ENCODE measurements at regions not wholly inside any gene's neighbourhood (a gene's known extent, or its start where the extent isn't known, plus 50 kb on each side); places are given as distances from the start of the nearest gene placed in this dataset.

- FAIRE-seq (no peak), DNase-seq (ENCODE audit: low spot score) (no peak)
These were observed 158.6 kb upstream of the CDH5 start for GRCh38 chr16:66207883-66208265.

GRCh38 chr16:66207139-66207882 is 159.2 kb upstream of the CDH5 start:
- no peak for DNase-seq (ENCODE audit: low spot score)
- no peak for FAIRE-seq

GRCh38 chr16:66206363-66206762 is 160.1 kb upstream of the CDH5 start:
- no peak for DNase-seq (ENCODE audit: low spot score)
- FAIRE-seq = no peak

- FAIRE-seq (no peak), DNase-seq (ENCODE audit: low spot score) (no peak)
These were observed 160.9 kb upstream of the CDH5 start for GRCh38 chr16:66205287-66206231.

- FAIRE-seq (no peak), DNase-seq (ENCODE audit: low spot score) (no peak)
These were observed 161.7 kb upstream of the CDH5 start for GRCh38 chr16:66204756-66205155.

GRCh38 chr16:66203476-66203875 is 163.0 kb upstream of the CDH5 start:
- FAIRE-seq = no peak
- no peak for DNase-seq (ENCODE audit: low spot score)

GRCh38 chr16:66199189-66199588 is 167.3 kb upstream of the CDH5 start:
- FAIRE-seq (no peak), DNase-seq (ENCODE audit: low spot score) (no peak)

- FAIRE-seq = no peak
- no peak for DNase-seq (ENCODE audit: low spot score)
These were observed 167.8 kb upstream of the CDH5 start for GRCh38 chr16:66198641-66199040.

- no peak for FAIRE-seq
- no peak for DNase-seq (ENCODE audit: low spot score)
These were observed 168.7 kb upstream of the CDH5 start for GRCh38 chr16:66197668-66198278.

- DNase-seq (ENCODE audit: low spot score) = no peak
These were observed 169.7 kb upstream of the CDH5 start for GRCh38 chr16:66196770-66197169.

GRCh38 chr16:66194866-66195265 is 171.6 kb upstream of the CDH5 start:
- DNase-seq (ENCODE audit: low spot score) (no peak), FAIRE-seq (no peak)

More at GRCh38 chr16:66196770-66197169, 169.7 kb upstream of the CDH5 start:
- FAIRE-seq = no peak

- no peak for FAIRE-seq
These were observed 172.8 kb upstream of the CDH5 start for GRCh38 chr16:66193543-66194229.

GRCh38 chr16:66190411-66190810 is 176.1 kb upstream of the CDH5 start:
- FAIRE-seq = no peak

More at GRCh38 chr16:66193543-66194229, 172.8 kb upstream of the CDH5 start:
- DNase-seq (ENCODE audit: low spot score) = no peak

GRCh38 chr16:66189951-66190350 is 176.5 kb upstream of the CDH5 start:
- no peak for FAIRE-seq
- no peak for DNase-seq (ENCODE audit: low spot score)

More at GRCh38 chr16:66190411-66190810, 176.1 kb upstream of the CDH5 start:
- DNase-seq (ENCODE audit: low spot score) = no peak

- no peak for DNase-seq (ENCODE audit: low spot score)
- no peak for FAIRE-seq
These were observed 177.4 kb upstream of the CDH5 start for GRCh38 chr16:66188917-66189725.

- DNase-seq (ENCODE audit: low spot score) = no peak
- FAIRE-seq = no peak
These were observed 180.2 kb upstream of the CDH5 start for GRCh38 chr16:66186251-66186785.

GRCh38 chr16:66182592-66182991 is 183.9 kb upstream of the CDH5 start:
- no peak for DNase-seq (ENCODE audit: low spot score)
- no peak for FAIRE-seq

GRCh38 chr16:66176731-66177130 is 189.8 kb upstream of the CDH5 start:
- FAIRE-seq (no peak), DNase-seq (ENCODE audit: low spot score) (no peak)

- DNase-seq (ENCODE audit: low spot score) (no peak), FAIRE-seq (no peak)
These were observed 190.4 kb upstream of the CDH5 start for GRCh38 chr16:66176111-66176510.

GRCh38 chr16:66175636-66176035 is 190.9 kb upstream of the CDH5 start:
- no peak for DNase-seq (ENCODE audit: low spot score)
- FAIRE-seq = no peak
